ENCODE measurements at regions not wholly inside any gene's neighbourhood (a gene's known extent, or its start where the extent isn't known, plus 50 kb on each side); places are given as distances from the start of the nearest gene placed in this dataset.

DNA sequence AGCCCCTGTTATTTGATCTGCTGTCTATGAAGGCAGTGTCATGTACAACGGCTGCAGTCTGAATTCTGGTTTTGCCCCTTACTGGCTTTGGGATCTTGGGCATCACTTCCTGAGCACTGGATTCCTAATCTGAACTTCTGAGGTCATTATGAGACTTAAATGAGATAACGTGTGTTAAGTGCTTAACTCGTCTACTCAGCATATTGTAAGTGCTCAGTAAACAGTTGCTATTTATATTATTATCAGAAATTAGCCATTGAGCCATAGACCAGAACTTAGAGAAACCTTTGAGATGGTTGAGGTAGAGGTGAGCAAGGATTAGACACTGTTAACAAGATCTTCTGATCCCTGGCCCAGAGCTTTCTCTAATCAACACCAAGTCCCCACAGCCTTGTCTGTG lies 284.1 kb upstream of the ONECUT1 start:
- TF ChIP-seq, protein P1, sequence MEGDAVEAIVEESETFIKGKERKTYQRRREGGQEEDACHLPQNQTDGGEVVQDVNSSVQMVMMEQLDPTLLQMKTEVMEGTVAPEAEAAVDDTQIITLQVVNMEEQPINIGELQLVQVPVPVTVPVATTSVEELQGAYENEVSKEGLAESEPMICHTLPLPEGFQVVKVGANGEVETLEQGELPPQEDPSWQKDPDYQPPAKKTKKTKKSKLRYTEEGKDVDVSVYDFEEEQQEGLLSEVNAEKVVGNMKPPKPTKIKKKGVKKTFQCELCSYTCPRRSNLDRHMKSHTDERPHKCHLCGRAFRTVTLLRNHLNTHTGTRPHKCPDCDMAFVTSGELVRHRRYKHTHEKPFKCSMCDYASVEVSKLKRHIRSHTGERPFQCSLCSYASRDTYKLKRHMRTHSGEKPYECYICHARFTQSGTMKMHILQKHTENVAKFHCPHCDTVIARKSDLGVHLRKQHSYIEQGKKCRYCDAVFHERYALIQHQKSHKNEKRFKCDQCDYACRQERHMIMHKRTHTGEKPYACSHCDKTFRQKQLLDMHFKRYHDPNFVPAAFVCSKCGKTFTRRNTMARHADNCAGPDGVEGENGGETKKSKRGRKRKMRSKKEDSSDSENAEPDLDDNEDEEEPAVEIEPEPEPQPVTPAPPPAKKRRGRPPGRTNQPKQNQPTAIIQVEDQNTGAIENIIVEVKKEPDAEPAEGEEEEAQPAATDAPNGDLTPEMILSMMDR (IDR thresholded peaks at IDR 0.05): no peak
- TF ChIP-seq POLR2AphosphoS5 (IDR thresholded peaks at IDR 0.05; ENCODE audit: low read depth, low read length) (no peak), SIN3A (IDR thresholded peaks at IDR 0.05; ENCODE audit: borderline replicate concordance, insufficient read depth, low read depth, low read length) (no peak), TCF7L2 (IDR thresholded peaks at IDR 0.05; ENCODE audit: low read depth, low read length) (no peak)
- TF ChIP-seq, protein P2, sequence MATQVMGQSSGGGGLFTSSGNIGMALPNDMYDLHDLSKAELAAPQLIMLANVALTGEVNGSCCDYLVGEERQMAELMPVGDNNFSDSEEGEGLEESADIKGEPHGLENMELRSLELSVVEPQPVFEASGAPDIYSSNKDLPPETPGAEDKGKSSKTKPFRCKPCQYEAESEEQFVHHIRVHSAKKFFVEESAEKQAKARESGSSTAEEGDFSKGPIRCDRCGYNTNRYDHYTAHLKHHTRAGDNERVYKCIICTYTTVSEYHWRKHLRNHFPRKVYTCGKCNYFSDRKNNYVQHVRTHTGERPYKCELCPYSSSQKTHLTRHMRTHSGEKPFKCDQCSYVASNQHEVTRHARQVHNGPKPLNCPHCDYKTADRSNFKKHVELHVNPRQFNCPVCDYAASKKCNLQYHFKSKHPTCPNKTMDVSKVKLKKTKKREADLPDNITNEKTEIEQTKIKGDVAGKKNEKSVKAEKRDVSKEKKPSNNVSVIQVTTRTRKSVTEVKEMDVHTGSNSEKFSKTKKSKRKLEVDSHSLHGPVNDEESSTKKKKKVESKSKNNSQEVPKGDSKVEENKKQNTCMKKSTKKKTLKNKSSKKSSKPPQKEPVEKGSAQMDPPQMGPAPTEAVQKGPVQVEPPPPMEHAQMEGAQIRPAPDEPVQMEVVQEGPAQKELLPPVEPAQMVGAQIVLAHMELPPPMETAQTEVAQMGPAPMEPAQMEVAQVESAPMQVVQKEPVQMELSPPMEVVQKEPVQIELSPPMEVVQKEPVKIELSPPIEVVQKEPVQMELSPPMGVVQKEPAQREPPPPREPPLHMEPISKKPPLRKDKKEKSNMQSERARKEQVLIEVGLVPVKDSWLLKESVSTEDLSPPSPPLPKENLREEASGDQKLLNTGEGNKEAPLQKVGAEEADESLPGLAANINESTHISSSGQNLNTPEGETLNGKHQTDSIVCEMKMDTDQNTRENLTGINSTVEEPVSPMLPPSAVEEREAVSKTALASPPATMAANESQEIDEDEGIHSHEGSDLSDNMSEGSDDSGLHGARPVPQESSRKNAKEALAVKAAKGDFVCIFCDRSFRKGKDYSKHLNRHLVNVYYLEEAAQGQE (IDR thresholded peaks at IDR 0.05; ENCODE audit: insufficient read depth in 1 of 2, low read depth in 2 of 2, low read length in 1 of 2): no peak
- no peaks in the 10 kb centered on the region for H3K9me3 ChIP-seq (ENCODE audit: control insufficient read depth, insufficient read depth, low read depth, low read length)
- ATAC-seq (no peak), DNase-seq (ENCODE audit: low read depth, low spot score) (no peak)
- POLR2A ChIA-PET: no interaction called here
- no TSS peak for BruUV-seq (replicated peaks)
- H3K27me3 ChIP-seq (ENCODE audit: control insufficient read depth, insufficient read depth, low read length): no peaks in the 10 kb centered on the region
- in situ Hi-C loops (cut with HindIII; ENCODE audit: low pct_unique_long_range_greater_than_20kb, low sequenced_read_pairs) (no loop called here), intact Hi-C loops (cut with micrococcal nuclease; ENCODE audit: unreplicated experiment) (no loop called here)
- H3K36me3 ChIP-seq (ENCODE audit: control insufficient read depth, insufficient read depth, low read length): no peaks in the 10 kb centered on the region
- CTCF ChIA-PET: interaction anchor here (0.7 kb wide), 1 partner anchor 89 kb away, joined by 3 read pairs; no protein-coding TSS in a partner anchor
- no peak overlapping the region for H3K27ac ChIP-seq (ENCODE audit: low read length)
- H3K4me3 ChIP-seq (ENCODE audit: low read depth in 2 of 2, low read length in 2 of 2): no peak overlapping the region
- no peaks in the 10 kb centered on the region for H3K4me1 ChIP-seq (ENCODE audit: control insufficient read depth, insufficient read depth, low read length)

DNA sequence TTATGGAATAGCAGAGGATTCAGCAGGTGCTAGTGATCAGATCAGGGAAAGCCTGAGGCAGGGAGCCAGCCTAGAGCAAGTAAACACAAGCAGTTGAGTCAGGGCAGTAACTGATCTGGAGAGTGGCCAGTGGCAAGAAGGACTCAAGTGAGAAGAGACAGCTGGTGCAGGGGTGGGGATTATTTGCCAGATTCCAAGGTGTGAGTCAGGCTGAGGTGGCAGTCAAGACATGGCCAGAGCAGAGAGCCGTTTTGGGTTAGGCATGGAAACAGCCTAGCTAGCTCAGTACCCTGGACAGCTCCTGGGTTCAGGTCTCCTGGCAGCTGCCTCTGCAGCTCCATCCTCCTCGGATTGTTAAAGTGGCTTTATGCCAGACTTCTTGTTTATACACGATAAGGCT lies 281.9 kb upstream of the ONECUT1 start:
- no TSS peak for BruUV-seq (replicated peaks)
- in situ Hi-C loops (cut with HindIII; ENCODE audit: low pct_unique_long_range_greater_than_20kb, low sequenced_read_pairs): no loop called here
- ChIA-PET CTCF (no interaction called here), POLR2A (no interaction called here)
- Histone ChIP-seq H3K9me3 (ENCODE audit: control insufficient read depth, insufficient read depth, low read depth, low read length) (no peaks in the 10 kb centered on the region), H3K36me3 (ENCODE audit: control insufficient read depth, insufficient read depth, low read length) (no peaks in the 10 kb centered on the region), H3K4me1 (ENCODE audit: control insufficient read depth, insufficient read depth, low read length) (no peaks in the 10 kb centered on the region), H3K27me3 (ENCODE audit: control insufficient read depth, insufficient read depth, low read length) (no peaks in the 10 kb centered on the region), H3K4me3 (ENCODE audit: low read depth in 2 of 2, low read length in 2 of 2) (no peak overlapping the region), H3K27ac (ENCODE audit: low read length) (no peak overlapping the region)
- ATAC-seq (peak; percentile 88), DNase-seq (ENCODE audit: low read depth, low spot score) (peak; percentile 77)
- TF ChIP-seq, protein P2 (IDR thresholded peaks at IDR 0.05; ENCODE audit: insufficient read depth in 1 of 2, low read depth in 2 of 2, low read length in 1 of 2): peak; percentile 87 to 94
- TF ChIP-seq SIN3A (IDR thresholded peaks at IDR 0.05; ENCODE audit: borderline replicate concordance, insufficient read depth, low read depth, low read length) (no peak), TCF7L2 (IDR thresholded peaks at IDR 0.05; ENCODE audit: low read depth, low read length) (no peak), POLR2AphosphoS5 (IDR thresholded peaks at IDR 0.05; ENCODE audit: low read depth, low read length) (no peak)
- TF ChIP-seq, protein P1 (IDR thresholded peaks at IDR 0.05): no peak
- intact Hi-C loops (cut with micrococcal nuclease; ENCODE audit: unreplicated experiment): no loop called here
